GM19023 (cell line): ENCODE measurements at regions not wholly inside any gene's neighbourhood (a gene's known extent, or its start where the extent isn't known, plus 50 kb on each side); places are given as distances from the start of the nearest gene placed in this dataset.

Experiments
- ATAC-seq: cut with Tn5 transposase; IDR thresholded peaks from one replicate; pipeline ENCODE4 v1.9.1; 2021; ENCODE audit warnings: mild to moderate bottlenecking, moderate library complexity; ENCODE audit not compliant: unreplicated experiment

DNA sequence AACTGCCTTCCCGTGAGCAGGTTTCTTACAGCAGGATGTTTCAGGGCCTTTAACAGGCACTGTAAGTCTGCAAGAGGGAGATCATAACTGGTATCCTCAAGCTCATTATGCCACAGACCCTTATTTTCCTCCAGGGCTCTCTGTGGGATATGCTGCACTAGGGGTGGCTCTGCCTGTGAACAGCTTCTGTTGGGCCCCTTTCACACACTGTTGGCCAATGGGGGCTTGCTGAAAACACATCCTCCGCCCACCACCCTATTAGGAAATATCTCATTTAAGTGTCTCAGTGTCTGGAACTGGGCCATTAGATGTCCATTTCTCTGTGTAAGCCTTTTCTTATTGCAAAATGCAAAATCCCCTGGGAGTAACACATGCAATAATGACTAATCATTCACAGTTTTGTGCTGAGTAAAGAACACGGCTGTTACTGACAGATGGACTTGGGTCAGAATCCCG is 414.3 kb upstream of the HS6ST1 start:
- ATAC-seq = peak; percentile 39

- no peak for ATAC-seq
Measured at GRCh38 chr2:128733450-128733849, 414.8 kb upstream of the HS6ST1 start.

- peak; percentile 48 for ATAC-seq
Measured at GRCh38 chr2:128734521-128735295, 416.0 kb upstream of the HS6ST1 start.

DNA sequence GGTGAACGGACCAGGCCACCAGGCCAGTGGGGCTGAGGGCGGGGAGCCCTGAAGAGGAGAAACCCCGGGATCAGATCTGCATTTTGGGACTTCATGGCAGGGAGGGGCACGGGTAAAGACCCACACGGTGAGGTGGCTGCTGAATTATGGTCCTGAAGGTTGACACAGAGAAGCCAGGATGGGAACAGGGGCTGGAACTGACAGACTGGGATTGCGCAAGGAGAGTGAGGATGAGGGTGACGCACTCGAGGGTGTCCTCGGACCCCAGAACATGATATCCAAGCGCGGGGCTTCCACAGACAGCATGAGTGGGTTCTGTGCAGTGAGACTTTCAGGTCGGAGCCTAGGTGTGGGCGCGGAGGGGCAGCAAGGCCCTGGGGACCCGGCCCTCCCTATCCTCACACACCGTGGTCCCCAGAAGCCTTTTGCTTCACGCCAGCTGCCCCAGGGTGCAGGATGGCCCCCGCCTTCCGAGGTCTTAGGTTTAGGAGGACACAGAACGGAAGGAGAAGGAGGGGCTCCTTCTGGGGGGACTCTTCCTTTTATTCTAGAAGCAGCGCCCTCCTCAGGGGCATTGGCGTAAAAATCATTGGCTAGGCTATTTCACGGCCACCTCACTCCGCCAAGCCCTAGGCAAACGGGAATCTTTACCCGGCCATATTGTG is 416.8 kb upstream of the HS6ST1 start:
- ATAC-seq = no peak

DNA sequence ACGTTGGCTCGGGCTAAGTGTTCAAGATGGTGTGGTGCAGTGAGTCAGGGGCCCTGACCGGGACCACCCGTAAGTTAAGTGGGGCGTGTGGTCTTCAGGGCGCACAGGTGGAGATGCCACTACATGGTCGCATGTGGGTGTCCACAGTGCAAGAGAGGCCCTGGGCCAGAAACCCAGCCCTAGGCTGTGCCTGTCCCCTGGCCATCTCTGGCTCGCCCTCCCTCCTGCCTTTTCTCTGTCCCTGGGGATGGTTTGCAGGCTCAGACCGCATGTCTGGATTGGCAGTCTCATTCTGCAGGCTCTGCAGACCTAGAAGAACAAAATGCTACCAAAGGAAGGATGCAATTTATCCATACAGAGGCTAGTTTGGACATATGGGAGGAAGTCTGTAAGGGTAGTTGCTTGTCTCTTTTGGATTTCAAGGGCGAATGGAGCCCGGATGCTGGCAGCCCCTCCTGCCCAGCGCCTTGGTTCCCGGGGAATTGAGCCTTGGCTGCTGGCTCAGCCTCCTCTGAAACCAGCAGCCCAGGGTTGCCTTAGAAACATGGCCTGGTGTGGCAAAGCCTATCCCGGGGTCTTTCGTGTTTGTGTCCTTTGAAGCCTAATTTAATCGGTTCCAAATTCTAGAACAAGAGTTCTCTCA is 417.5 kb upstream of the HS6ST1 start:
- ATAC-seq = no peak

DNA sequence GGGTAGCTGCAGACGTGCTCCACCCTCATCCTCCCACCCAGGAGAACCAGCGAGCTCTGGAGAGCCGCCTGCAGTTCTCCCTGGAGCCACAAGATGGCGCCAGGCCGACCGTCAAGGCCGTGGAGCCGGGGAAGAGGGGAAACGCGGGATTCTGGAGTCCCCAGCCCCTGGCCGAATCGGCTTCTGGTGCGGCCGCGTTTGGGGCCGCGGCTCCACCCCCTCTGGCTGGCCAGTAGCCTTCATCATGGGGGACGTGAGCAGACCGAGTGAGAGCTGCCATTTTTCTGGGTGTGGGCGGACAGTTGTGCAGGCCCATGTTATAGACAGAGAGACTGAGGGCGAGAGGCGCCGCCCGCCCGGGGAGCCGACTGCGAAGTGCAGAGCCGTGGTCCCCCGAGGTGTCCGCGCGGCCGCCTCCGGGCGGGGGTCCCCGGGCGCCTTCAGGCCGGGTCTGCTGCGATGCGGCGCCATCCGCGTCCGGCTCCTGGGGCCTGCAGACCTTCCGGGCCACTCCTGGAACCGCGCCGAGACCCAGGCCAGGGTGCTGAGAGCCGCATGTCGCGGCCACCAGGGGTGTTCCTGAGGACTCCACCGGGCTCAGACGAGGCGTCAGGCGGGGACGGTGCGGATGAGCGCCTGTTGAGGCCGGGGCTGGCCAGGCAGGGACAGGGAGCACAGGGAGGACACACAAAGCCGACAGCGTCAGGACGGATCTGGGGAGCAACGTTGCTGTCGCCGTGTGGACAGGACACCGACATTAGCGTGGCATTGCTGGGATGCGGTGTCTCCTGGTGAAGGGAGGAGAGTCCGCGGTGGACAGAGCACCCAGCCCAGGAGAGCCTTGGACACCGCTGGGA is 418.2 kb upstream of the HS6ST1 start:
- peak; percentile 41 for ATAC-seq

DNA sequence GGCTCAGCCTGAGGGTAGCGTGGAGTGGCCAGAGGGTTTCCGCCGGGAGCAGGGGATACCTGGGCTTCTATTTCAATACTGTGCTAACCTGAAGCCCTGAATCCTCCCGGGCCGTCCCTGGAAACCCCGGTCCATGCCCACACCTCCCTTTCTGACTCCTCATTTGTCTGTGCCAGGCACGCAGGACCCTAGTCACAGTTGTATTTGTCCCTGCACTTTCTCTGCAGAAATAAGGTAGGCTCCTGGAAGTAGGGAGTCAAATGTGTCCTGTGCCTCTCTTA is 418.8 kb upstream of the HS6ST1 start:
- no peak for ATAC-seq

DNA sequence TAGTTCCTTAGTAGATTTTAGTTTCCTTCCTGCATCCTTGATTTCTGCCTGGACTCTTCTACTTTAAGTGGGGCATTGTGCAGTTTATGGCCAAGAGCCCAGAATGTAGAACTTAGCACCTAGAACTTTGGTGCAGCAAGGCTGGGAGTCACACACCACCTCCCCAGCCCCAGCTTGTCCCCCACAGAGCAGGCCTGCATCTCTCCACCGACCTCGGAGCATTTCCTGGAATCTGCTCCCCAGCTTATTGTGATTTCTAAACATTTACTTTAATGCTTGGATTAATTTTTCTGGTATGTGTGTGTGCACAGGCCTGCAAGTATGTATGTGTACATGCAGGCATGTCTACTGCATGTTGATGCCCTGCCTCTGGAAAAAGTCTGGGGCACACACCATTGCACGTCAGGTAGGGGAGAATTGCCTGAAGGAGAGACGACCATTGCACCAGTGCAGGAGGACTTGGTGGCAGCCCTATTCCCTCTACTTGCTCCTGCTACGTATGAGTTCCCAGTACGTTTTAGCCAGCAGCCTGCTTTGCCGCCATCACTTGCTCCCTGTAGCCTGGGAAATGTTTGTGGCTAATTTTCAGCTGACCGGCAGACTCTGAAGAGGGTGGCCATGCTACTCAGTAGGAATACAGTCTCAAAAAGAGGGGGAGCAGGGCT is 419.9 kb upstream of the HS6ST1 start:
- ATAC-seq = no peak

- ATAC-seq = no peak
Measured at GRCh38 chr2:128742467-128742866, 423.8 kb upstream of the HS6ST1 start.

DNA sequence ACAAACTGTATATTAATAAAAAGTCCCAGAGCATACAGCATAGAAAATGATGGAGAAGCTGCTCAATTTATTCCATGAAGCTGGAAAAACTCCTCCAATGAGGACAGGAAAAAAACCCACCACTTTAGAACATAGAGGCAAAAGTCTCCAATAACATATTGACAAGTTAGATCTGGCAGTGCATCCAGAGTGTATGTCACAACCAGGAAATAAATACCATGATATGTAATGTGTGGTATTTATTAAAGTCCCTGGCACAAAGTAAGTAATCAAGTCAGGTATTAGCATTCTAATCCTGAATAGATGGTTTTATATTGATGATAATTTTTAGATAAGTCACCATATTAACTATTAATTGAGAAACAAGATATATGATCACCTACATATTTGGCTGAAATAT is 427.3 kb upstream of the HS6ST1 start:
- ATAC-seq = no peak

DNA sequence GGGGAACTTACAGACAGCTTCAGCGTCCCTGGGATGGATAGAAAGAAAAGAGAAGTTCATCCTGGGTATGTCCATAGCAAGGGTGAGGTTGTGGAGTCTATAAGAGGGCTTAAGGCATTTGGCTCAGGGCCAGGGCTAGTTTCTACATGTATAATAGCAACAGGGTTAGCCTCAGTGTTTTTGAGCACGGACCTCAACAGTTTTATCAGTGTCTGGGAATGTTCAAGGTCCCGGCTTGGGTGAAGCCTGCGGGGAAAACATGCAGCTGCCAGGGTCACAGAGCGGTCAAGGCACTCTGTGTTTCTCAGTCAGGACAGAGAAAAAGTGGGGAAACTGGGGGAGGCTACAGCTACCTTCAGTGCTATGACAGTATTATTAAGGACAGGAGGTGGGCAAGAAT is 427.7 kb upstream of the HS6ST1 start:
- no peak for ATAC-seq

DNA sequence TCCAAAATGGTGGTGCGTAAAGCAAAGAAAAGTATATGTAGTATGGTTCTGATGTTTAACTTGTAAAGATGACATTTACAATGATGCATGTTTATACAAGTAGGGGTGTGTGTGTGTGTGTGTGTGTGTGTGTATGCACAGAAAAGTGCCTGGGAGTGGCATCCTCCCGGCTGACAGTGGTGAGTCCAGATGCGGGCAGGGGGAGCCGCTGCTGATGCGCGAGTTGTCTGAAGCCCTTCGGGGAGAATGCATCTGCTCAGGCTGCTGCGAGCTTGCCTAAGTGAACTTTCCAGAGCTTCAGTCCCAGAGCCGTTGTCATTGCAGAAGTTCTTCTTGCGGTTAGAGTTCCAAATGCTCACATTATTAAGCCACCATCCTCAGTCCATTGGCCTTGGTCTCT is 429.7 kb upstream of the HS6ST1 start:
- no peak for ATAC-seq

- no peak for ATAC-seq
Measured at GRCh38 chr2:128748835-128749605, 430.4 kb upstream of the HS6ST1 start.

GRCh38 chr2:128750328-128751165 is 431.9 kb upstream of the HS6ST1 start:
- ATAC-seq = no peak

GRCh38 chr2:128751746-128752145 is 433.1 kb upstream of the HS6ST1 start:
- ATAC-seq = no peak

DNA sequence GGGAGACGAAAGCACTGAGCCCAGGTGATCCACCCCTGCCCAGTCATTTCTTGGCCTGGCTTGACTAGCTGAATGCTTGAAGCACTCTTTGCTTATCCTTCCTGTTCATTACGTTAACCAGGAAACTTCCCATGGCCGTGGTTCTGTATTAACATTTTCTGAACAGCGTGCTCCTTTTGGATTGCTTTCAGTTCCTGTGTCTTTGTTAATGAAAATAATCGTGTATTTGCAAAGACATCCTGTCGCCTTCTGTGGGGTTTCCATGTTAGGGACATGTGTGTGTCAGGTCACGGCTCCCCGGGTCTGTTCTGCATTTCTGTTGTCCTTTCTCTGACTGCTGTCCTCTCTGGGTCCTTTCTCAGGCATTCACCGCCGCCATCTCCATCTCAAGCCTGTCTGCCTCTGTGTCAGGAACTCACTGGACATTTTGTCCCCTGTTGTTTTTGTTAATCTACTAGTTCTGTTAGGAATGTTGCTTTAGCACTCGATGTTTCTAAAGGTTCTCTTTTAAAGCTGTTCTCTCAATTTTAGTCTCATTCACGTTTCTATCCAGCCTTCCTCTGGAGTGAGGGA is 434.1 kb upstream of the HS6ST1 start:
- ATAC-seq = no peak

DNA sequence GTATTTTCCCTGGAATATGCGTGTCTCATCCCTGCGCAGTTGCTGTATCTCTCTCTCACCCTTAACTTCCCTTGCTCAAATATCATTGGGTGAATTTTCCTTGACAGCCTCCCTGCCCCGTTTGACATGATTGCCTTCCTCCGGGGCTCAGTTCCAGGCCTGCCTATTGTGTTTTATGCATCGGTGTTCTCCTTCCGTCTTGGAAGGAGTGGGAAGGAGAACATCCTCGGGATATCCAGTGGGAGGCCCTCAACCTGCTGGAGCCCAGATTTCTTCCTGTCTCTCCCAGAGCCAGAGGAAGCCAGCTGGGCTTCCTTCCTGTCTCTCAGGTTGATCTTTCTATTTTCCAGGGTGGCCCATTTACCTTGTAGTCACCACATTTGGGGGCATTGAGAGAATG is 434.7 kb upstream of the HS6ST1 start:
- no peak for ATAC-seq

DNA sequence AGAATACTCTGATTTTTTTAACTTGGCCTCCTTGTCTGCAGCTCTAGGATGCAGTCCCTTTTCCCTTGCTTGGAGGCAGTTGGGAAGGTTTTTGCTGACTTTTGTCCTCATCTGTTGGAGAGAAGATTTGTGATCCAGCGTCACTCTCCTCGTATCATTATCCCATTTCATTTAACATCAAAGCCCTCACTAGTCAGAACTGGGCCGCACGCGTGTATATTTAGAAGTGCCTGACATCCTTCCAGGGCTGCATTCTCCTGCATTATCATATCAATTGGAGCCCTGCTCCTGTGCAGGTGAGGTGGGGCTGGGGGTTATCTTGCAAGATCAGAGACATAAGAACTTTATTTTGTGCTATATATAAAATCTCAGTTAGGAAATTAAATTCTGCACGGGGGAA is 435.1 kb upstream of the HS6ST1 start:
- ATAC-seq = no peak

- ATAC-seq = peak; percentile 92
Measured at GRCh38 chr2:128754246-128754724, 435.6 kb upstream of the HS6ST1 start.
